ENCODE measurements at regions not wholly inside any gene's neighbourhood (a gene's known extent, or its start where the extent isn't known, plus 50 kb on each side); places are given as distances from the start of the nearest gene placed in this dataset.

DNA sequence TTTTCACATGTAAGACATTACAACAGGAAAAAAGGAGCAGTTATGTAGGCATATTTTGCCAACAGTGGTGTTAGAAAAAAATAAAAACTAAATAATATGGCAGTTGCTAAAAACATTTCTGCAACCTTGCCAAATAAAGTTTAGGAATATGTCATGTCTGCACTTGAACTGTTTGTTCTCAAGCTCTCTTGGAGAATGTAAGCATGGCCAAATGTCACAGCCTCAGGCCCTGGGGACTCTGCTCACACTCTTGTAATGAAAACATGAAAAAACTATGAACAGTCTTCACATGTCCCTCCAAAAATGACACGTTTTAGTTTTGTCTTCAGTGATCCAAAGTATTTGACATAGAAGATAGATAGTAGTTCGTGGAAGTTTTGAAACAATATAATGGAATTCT lies 753.3 kb downstream of the LTN1 start:
- peaks cover 3% of the 10 kb centered on the region for H3K27me3 Mint-ChIP-seq (ENCODE audit: low read depth)
- no peak for DNase-seq
- no peak overlapping the region for H3K27ac Mint-ChIP-seq
- no peaks in the 10 kb centered on the region for H3K36me3 Mint-ChIP-seq (ENCODE audit: low read depth)
- H3K4me1 Mint-ChIP-seq (ENCODE audit: low read depth): no peaks in the 10 kb centered on the region
- intact Hi-C loops (cut with micrococcal nuclease): no loop called here
- CTCF ChIA-PET: no interaction called here
- no peak overlapping the region for H3K4me3 Mint-ChIP-seq
- no peaks in the 10 kb centered on the region for H3K9me3 Mint-ChIP-seq

DNA sequence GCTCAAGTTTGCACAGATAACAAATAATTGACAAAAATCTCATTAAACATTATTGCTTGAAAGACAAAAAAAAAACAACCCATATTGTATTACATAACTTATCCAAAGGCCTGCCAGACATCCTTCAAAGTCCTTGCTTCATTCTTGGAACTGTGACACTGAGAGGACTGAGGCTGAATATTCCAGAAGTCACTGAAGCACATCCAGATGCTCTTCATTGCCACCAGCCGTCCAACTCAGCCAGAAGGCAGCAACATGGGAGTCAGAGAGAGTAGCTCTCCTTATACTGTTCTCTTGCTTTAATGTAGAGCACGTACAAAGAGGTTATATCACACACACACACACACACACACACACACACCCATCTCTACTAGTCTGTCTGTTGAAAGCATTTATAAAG lies 755.0 kb downstream of the LTN1 start:
- Mint-ChIP-seq H3K27ac (no peak overlapping the region), H3K4me1 (ENCODE audit: low read depth) (no peaks in the 10 kb centered on the region), H3K27me3 (ENCODE audit: low read depth) (peaks cover 5% of the 10 kb centered on the region), H3K36me3 (ENCODE audit: low read depth) (no peaks in the 10 kb centered on the region), H3K4me3 (no peak overlapping the region), H3K9me3 (no peaks in the 10 kb centered on the region)
- DNase-seq: no peak
- CTCF ChIA-PET: no interaction called here
- intact Hi-C loops (cut with micrococcal nuclease): no loop called here

DNA sequence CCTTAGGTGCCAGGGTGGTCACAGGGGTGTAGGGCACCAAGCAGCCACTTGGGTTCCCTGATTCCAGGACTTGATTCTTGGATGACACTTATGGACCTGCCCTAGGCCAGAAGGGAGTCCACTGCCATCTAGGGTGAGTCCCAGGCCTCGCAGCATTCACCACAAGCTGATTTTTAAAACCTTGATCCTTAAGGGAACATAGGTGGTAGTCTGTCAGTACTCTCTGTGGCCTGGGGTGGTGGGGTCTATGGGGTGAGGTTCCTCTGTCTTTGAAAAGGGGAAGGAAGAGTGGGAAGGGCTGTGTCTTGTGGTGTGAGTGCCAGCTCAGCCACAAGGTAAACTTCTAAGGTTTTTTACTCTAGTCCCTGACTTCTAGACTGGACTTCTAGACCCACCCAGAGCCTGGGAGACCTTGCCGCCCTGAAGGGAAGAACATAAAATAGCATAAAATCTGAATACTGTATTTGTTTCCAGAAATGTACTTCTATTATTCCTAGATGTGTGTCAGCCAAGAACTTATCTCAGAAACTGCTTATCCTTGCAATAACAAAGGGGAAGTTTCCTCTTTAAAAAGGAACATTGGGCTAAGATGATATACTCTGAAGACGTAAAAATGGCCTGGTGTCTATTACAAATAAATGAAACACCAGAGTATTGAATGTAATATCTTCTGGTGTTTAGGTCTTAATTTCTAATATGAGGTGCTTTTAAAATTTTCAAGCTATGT lies 757.3 kb downstream of the LTN1 start:
- CTCF ChIA-PET: interaction anchor here (1.2 kb wide), 1 partner anchor 140 kb away, joined by 3 read pairs; no protein-coding TSS in a partner anchor
- peaks cover 5% of the 10 kb centered on the region for H3K27me3 Mint-ChIP-seq (ENCODE audit: low read depth)
- intact Hi-C loops (cut with micrococcal nuclease): no loop called here
- H3K36me3 Mint-ChIP-seq (ENCODE audit: low read depth): no peaks in the 10 kb centered on the region
- no peaks in the 10 kb centered on the region for H3K9me3 Mint-ChIP-seq
- DNase-seq: no peak
- H3K4me3 Mint-ChIP-seq: no peak overlapping the region
- H3K4me1 Mint-ChIP-seq (ENCODE audit: low read depth): no peaks in the 10 kb centered on the region
- H3K27ac Mint-ChIP-seq: no peak overlapping the region

DNA sequence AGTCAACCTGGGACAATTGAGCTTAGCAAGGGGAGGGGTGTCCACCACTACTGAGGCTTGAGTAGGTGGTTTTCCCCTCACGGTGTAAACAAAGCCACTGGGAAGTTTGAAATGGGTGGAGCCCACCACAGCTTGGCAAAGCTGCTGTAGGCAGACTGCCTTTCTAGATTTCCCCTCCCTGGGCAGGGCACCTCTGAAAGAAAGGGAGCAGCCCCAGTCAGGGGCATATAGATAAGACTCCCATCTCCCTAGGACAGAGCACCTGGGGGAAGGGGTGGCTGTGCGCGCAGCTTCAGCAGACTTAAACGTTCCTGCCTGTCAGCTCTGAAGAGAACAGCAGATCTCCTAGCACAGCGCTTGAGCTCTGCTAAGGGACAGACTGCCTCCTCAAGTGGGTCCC lies 758.4 kb downstream of the LTN1 start:
- CTCF ChIA-PET: no interaction called here
- Mint-ChIP-seq H3K9me3 (no peaks in the 10 kb centered on the region), H3K27ac (no peak overlapping the region), H3K4me1 (ENCODE audit: low read depth) (no peaks in the 10 kb centered on the region), H3K36me3 (ENCODE audit: low read depth) (no peaks in the 10 kb centered on the region), H3K27me3 (ENCODE audit: low read depth) (peaks cover 5% of the 10 kb centered on the region), H3K4me3 (no peak overlapping the region)
- intact Hi-C loops (cut with micrococcal nuclease): no loop called here
- DNase-seq: no peak

DNA sequence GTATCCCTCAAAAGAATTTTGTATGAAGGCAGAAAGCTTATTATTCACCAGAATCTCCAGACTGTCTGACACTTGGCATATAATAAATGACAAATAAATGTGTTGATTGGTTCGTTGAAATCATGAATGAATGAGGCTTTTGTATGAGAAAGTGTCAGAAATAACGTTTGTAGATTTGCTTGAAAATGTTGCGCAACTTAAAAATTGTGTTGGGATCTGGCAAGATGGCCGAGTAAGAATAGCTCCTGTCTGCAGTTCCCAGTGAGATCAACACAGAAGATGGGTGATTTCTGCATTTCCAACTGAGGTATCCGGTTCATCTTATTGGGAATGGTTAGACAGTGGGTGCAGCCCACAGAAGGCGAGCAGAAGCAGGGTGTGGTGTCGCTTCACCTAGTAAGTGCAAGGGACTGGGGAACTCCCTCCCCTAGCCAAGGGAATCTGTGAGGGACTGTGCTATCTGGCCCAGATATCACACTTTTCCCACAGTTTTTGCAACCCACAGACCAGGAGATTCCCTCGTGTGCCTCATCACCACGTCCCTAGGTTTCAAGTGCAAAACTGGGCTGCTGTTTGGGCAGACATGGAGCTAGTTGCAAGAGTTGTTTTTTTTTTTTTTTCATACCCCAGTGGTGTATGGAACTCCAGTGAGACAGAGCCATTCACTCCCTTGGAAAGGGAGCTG lies 759.0 kb downstream of the LTN1 start:
- peaks cover 5% of the 10 kb centered on the region for H3K27me3 Mint-ChIP-seq (ENCODE audit: low read depth)
- no peak overlapping the region for H3K4me3 Mint-ChIP-seq
- no peaks in the 10 kb centered on the region for H3K4me1 Mint-ChIP-seq (ENCODE audit: low read depth)
- H3K9me3 Mint-ChIP-seq: no peaks in the 10 kb centered on the region
- H3K36me3 Mint-ChIP-seq (ENCODE audit: low read depth): no peaks in the 10 kb centered on the region
- intact Hi-C loops (cut with micrococcal nuclease): no loop called here
- no peak for DNase-seq
- no peak overlapping the region for H3K27ac Mint-ChIP-seq
- CTCF ChIA-PET: no interaction called here

DNA sequence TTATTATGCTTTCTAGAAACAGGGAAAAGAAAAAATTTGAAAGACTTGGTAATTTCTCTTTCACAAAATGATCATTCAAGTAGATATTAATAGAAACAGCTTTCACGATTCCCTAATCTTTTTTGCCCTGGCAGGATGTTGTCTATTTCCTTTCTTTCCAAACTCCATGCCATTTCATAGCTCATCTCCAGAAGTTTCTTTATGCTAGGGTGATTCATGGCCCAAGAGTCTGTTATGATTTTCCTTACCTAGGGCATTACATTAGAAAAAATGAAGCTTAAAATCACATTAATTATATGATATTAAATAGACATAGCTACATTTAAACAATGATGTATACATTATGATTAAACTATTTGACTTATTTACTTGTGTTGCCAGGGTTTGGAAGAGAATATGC lies 762.1 kb downstream of the LTN1 start:
- intact Hi-C loops (cut with micrococcal nuclease): no loop called here
- H3K36me3 Mint-ChIP-seq (ENCODE audit: low read depth): no peaks in the 10 kb centered on the region
- H3K27me3 Mint-ChIP-seq (ENCODE audit: low read depth): peaks cover 5% of the 10 kb centered on the region
- no peak overlapping the region for H3K4me3 Mint-ChIP-seq
- no peak overlapping the region for H3K27ac Mint-ChIP-seq
- no peak for DNase-seq
- no peaks in the 10 kb centered on the region for H3K4me1 Mint-ChIP-seq (ENCODE audit: low read depth)
- CTCF ChIA-PET: no interaction called here
- H3K9me3 Mint-ChIP-seq: no peaks in the 10 kb centered on the region

DNA sequence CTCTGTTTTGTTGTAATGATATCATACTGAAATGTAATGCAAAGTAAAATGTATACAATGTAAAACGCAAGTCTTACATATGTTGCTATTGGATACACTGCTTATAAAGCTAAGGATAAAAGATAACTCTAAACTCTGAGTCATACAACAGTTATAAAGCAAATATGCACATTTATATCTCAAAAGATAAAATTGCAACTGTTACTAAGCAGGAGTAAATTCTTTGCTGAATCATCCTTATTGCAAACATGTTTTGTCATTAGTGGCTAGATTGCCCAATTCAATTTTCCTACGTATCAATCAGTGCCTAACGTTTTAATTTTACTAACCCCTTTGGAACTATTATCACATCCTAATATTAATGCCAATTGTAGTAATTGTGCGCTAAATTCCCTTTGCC lies 762.9 kb downstream of the LTN1 start:
- peaks cover 2% of the 10 kb centered on the region for H3K27me3 Mint-ChIP-seq (ENCODE audit: low read depth)
- intact Hi-C loops (cut with micrococcal nuclease): no loop called here

DNA sequence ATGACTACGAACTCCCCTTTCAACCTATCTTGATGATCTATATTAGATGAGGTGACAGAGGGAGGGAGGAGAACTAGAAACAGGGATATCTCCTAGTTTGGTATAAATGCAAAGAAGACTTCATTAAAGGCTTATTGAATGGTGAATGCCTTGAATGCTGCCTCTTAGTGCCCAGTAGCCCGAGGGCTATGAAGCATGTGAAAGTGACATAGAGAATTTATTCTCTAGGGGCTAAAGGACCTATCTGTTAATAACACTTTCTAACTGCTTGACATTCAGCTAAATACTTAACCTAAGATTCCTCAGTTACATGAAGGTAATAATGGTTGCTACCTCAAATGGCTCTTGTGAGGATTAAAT lies 764.1 kb downstream of the LTN1 start:
- Mint-ChIP-seq H3K27ac (no peak overlapping the region), H3K9me3 (no peaks in the 10 kb centered on the region), H3K4me3 (no peak overlapping the region), H3K36me3 (ENCODE audit: low read depth) (no peaks in the 10 kb centered on the region), H3K4me1 (ENCODE audit: low read depth) (no peaks in the 10 kb centered on the region), H3K27me3 (ENCODE audit: low read depth) (peaks cover 2% of the 10 kb centered on the region)
- CTCF ChIA-PET: no interaction called here
- no peak for DNase-seq
- intact Hi-C loops (cut with micrococcal nuclease): no loop called here

More for the DNA sequence above, 762.9 kb downstream of the LTN1 start:
- Mint-ChIP-seq H3K4me3 (no peak overlapping the region), H3K27ac (no peak overlapping the region), H3K9me3 (no peaks in the 10 kb centered on the region), H3K36me3 (ENCODE audit: low read depth) (no peaks in the 10 kb centered on the region), H3K4me1 (ENCODE audit: low read depth) (no peaks in the 10 kb centered on the region)
- CTCF ChIA-PET: no interaction called here
- DNase-seq: no peak

DNA sequence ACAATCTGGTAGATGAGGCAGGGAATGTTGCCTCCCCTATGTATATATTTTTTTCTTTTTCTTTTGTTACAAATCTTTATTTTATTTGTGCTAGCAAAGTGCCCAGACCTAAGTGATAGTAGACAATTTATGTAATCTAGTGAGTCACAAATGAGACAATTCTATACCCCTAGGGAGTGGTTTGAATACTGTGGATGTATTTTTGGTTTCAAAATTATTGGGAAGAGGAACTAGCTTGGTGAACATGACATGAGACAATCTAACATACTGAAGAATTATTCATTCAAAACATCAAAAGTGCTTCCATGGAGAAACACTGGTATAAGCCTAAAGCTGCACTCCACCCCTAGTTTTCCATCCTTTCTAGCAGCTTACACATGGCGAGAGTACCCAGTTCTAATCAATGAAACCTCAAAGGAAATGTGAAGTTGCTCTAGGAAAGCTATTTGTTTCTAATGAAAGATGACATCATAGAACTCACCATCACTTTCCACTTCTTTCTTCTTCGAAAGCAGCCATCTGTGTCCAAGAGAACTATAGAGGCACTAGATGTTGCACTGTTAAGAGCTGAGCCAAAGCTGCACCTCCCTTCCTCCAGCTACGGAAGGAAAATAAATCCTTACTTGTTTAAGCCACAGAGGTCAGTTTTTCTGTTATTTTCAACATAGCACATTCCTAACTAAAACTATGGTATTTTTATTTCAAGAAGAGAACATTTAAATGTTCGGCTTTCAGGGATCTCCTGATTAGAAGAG lies 764.6 kb downstream of the LTN1 start:
- intact Hi-C loops (cut with micrococcal nuclease): no loop called here
- DNase-seq: no peak
- CTCF ChIA-PET: no interaction called here
- Mint-ChIP-seq H3K9me3 (no peaks in the 10 kb centered on the region), H3K4me3 (no peak overlapping the region), H3K36me3 (ENCODE audit: low read depth) (no peaks in the 10 kb centered on the region), H3K4me1 (ENCODE audit: low read depth) (no peaks in the 10 kb centered on the region), H3K27ac (no peak overlapping the region), H3K27me3 (ENCODE audit: low read depth) (no peaks in the 10 kb centered on the region)

DNA sequence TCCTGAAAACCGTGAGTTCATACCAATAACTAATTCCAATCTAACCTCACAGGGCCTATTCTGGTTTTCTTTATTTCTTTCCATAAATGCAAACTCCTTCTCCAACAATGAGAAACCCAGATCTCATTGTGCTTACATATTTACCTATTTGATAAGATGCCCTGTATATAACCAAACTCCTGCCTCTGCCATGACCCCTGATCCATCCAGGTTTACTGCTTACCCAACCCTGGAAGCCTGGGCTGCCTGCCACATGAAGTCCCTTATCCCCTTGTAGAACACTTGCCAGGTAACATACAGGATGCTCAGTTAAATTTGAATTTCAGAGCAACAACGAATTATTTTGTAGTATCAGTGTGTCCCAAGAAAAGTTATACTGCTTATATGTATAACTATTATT lies 766.1 kb downstream of the LTN1 start:
- CTCF ChIA-PET: no interaction called here
- no peaks in the 10 kb centered on the region for H3K27me3 Mint-ChIP-seq (ENCODE audit: low read depth)
- no peaks in the 10 kb centered on the region for H3K4me1 Mint-ChIP-seq (ENCODE audit: low read depth)
- no peak overlapping the region for H3K27ac Mint-ChIP-seq
- intact Hi-C loops (cut with micrococcal nuclease): no loop called here
- H3K36me3 Mint-ChIP-seq (ENCODE audit: low read depth): no peaks in the 10 kb centered on the region
- no peaks in the 10 kb centered on the region for H3K9me3 Mint-ChIP-seq
- H3K4me3 Mint-ChIP-seq: no peak overlapping the region
- DNase-seq: no peak

DNA sequence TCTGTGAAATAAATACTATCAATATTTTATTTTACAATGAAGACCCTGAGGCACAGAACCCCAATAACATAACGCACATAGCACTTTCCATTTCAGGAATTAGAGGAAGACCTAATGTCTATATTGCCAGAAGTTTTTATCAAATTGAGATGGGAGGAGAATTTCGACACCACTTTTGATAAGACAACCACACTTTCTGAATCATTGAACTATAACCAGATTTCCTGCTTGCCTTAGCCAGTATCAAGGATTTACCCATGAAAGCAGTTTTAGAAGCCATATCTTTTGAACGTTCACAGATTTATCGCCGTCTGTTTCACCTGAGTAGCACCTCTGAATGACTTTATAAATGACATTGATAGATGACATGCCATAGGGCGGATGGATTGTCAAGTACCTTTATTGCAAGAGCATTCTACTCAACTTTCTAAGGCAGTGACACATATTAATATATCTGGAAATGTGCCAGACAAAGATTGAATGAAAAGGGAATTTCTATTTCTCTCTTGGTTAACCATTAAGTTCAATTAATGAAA lies 768.4 kb downstream of the LTN1 start:
- intact Hi-C loops (cut with micrococcal nuclease): no loop called here
- DNase-seq: no peak
- CTCF ChIA-PET: no interaction called here
- H3K4me1 Mint-ChIP-seq (ENCODE audit: low read depth): no peaks in the 10 kb centered on the region
- no peaks in the 10 kb centered on the region for H3K36me3 Mint-ChIP-seq (ENCODE audit: low read depth)
- no peaks in the 10 kb centered on the region for H3K9me3 Mint-ChIP-seq
- no peak overlapping the region for H3K27ac Mint-ChIP-seq
- H3K27me3 Mint-ChIP-seq (ENCODE audit: low read depth): no peaks in the 10 kb centered on the region
- no peak overlapping the region for H3K4me3 Mint-ChIP-seq

DNA sequence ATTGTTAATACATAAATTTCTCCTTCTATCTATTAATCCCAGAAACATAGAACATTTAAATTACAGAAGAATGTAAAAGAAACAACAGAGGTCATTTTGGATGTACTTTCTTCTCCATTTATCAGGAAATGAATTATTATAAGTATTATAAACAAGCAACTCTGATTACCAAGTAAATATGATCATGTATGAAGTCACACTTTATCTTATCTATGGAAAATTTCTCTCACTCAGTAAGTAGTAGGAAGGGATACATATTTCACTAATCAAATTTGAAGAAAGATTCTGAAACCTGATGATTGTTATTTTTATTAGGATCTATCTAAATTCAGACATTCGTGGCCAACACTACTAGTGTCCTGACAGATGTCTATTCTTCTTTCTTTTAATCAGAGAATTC lies 770.7 kb downstream of the LTN1 start:
- no peaks in the 10 kb centered on the region for H3K9me3 Mint-ChIP-seq
- no peaks in the 10 kb centered on the region for H3K36me3 Mint-ChIP-seq (ENCODE audit: low read depth)
- no peak overlapping the region for H3K4me3 Mint-ChIP-seq
- intact Hi-C loops (cut with micrococcal nuclease): no loop called here
- H3K4me1 Mint-ChIP-seq (ENCODE audit: low read depth): no peaks in the 10 kb centered on the region
- no peak for DNase-seq
- H3K27me3 Mint-ChIP-seq (ENCODE audit: low read depth): no peaks in the 10 kb centered on the region
- CTCF ChIA-PET: no interaction called here
- no peak overlapping the region for H3K27ac Mint-ChIP-seq

DNA sequence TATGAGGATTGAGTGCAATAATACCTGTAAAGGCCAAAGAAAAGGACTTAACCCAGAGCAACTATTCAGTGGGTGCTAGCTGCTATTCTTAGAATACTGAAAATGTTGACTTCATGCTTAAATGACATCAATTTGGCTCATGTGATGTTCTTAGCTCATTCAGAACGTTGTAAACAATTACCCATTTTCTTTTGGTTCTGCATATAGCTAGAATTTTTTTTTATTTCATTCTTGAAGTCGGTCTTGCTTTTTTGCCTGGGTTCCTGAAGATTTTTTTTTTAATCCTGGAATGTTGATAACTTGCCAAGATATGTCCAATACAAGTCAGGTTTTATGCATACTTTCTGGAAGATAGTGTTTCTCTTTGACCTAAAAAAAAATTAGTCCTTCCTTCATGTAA lies 772.0 kb downstream of the LTN1 start:
- Mint-ChIP-seq H3K27ac (no peak overlapping the region), H3K27me3 (ENCODE audit: low read depth) (no peaks in the 10 kb centered on the region), H3K9me3 (no peaks in the 10 kb centered on the region), H3K36me3 (ENCODE audit: low read depth) (no peaks in the 10 kb centered on the region), H3K4me1 (ENCODE audit: low read depth) (no peaks in the 10 kb centered on the region), H3K4me3 (no peak overlapping the region)
- intact Hi-C loops (cut with micrococcal nuclease): no loop called here
- DNase-seq: no peak
- CTCF ChIA-PET: interaction anchor here (0.7 kb wide), 1 partner anchor 1633 kb away, joined by 4 read pairs; no protein-coding TSS in a partner anchor

Measured in activated naive CD4-positive, alpha-beta T cell treated with anti-CD3 and anti-CD28 coated beads for 36 hours (primary cell).